GM12873 (cell line): ENCODE measurements at regions not wholly inside any gene's neighbourhood (a gene's known extent, or its start where the extent isn't known, plus 50 kb on each side); places are given as distances from the start of the nearest gene placed in this dataset.

Experiments
- TF ChIP-seq, protein P1 (sequence below): IDR thresholded peaks from 2 replicates; pipeline ENCODE4 v1.5.1; 2012; ENCODE audit warnings: low read depth, mild to moderate bottlenecking, moderate library complexity, low read length, control low read depth; ENCODE audit not compliant: insufficient read depth; ENCODE audit errors: missing control alignments

DNA sequence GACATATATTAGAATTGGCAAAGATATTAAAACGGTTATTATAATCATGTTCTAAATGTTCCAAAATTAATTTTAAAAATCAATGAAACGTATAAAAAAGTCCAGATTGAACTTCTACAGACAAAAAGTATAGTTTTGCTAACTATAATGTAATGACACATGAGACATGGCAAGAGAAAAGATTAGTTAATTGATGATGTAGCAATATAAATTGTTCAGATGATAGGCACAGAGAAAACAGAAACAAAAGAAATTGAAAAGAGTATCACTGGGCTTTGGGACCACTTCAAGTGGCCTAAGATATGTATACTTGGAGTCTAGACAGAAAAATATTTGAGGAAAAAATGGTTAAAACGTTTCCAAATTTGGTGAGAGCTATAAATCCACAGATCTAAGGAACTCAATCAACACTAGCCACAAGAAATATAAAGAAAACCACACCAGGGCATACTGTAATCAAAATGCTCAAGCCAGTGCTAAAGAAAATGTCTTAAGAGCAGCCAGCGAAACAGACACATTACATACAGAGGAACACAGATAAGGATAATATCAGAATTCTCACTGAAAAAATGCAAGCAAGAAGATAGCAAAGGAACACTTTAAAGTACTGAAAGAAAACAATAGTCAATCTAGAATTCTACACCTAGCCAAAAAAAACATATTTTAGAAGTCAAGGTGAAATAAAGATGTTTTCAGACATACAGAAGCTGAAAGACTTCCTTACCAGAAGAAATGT is 172.6 kb upstream of the FOXQ1 start:
- TF ChIP-seq, protein P1, sequence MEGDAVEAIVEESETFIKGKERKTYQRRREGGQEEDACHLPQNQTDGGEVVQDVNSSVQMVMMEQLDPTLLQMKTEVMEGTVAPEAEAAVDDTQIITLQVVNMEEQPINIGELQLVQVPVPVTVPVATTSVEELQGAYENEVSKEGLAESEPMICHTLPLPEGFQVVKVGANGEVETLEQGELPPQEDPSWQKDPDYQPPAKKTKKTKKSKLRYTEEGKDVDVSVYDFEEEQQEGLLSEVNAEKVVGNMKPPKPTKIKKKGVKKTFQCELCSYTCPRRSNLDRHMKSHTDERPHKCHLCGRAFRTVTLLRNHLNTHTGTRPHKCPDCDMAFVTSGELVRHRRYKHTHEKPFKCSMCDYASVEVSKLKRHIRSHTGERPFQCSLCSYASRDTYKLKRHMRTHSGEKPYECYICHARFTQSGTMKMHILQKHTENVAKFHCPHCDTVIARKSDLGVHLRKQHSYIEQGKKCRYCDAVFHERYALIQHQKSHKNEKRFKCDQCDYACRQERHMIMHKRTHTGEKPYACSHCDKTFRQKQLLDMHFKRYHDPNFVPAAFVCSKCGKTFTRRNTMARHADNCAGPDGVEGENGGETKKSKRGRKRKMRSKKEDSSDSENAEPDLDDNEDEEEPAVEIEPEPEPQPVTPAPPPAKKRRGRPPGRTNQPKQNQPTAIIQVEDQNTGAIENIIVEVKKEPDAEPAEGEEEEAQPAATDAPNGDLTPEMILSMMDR = no peak

DNA sequence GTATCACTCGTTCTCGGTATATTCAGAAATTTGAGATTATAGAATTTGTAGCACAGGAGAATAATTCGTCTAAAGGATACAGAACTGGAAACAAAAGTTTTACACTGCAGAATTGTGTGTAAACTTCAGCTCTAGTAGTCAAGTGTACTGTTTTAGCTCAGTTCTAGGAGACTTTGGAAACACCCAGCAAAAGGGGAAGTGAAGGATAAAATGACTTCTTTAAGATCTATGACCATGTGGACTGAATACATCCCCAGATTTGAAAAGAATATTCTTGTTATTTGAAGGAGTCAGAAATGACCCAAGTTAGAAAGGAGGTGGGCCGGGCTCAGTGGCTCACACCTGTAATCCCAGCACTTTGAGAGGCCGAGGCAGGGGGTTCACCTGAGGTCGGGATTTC is 174.0 kb upstream of the FOXQ1 start:
- TF ChIP-seq, protein P1 = no peak

DNA sequence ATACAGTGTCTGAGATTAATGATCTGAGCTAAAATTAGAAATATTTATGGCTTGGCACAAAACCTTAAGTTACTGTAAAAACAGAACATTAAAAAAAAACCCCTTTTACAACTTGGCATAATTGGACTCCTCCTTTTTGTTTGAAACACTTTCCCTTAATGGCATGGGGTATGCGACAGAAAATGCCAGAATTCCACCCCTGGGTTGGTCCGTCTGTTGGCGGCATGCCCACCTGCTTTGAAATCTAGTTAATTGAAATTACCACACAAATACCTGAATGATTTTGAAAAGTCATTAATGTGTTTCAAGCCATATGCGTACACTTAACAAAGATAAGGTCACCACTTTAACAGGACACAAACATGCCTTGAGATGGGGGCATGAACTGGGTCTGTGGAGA is 175.1 kb upstream of the FOXQ1 start:
- TF ChIP-seq, protein P1 = no peak

DNA sequence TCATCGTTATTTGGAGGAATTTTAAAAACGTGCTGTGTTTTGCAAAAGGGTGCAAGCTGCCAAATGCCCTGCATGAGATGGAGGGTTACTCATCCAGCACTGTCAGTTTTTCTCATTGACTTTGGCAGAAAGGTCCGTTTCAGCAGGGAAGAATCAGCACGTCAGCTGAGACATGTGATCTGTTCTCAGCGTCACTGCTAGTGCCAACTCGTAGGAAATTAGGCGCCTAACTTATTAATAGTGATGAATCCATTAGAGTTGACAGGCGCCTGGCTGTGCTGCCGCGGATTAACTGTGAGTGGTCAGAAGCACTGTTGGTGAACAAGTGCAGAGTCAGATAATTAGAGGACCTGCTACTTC is 175.5 kb upstream of the FOXQ1 start:
- TF ChIP-seq, protein P1 = no peak

DNA sequence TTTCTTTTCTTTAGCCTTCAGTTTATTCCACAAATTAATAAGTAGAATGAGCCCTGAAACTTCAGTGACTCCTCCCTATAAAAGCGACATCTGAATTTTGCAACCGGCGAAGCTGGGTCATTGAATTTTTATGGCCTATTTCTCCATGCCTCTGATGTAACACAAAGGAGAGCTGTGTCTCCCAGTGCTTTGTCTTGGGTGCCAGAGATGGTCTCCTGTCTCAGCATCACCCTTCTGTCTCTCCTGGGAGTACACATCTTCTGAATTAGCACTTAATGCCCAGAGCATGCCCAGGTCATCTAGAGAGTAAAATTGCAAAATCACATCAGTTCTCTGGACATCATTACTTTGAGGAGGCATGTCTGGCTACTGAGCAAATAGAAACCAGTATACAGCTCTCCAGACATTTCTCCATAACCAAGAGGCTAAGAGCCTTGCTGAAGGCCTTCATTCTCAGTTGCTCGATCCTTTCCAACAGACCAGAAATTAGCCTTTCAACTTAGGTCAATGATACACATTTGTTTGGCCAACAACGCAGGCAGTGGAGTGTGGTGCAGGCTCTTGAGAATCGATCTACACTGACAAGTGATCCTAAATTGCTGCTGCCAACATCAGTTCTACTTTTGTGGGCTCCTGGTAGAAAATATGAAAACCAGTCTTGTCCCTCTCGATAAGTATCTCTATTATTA is 176.0 kb upstream of the FOXQ1 start:
- TF ChIP-seq, protein P1 = no peak

DNA sequence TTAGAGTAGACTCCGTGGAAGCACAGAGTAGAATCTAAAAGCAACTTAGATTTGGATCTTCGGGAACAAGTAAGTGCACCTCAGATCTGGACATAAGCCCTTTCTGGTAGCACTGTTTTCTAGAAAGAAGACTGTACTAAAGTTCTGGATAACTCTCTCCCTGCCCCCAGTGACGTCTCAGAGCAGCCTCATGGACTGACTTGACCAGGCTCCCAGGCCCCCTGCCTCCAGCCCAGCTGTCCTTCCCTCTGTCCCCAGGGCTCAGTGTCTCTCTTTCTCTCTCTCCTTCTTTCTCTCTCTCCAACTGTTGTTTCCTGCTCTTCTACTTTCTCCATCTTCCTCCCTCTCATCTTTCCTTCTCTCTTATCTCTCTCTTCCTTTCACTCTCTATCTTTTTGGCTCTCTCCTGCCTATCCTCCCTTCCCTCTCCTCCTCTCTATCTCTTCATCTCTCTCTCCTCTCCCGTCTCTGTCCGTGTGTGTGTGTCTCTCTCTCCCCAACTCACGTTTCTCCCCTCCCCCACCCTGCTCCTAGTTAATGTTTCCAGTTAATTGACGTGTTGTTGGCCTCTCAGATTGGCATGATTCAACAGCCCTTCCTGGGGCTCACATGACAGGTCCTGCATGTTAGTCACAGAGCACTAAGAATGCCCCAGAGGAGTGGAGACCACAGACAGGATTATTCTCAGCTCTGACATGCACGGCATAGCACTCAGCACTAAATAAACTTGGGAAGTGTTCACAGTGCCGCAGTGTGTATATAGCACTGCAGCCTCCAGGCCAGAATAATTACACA is 180.4 kb upstream of the FOXQ1 start:
- TF ChIP-seq, protein P1 = no peak

DNA sequence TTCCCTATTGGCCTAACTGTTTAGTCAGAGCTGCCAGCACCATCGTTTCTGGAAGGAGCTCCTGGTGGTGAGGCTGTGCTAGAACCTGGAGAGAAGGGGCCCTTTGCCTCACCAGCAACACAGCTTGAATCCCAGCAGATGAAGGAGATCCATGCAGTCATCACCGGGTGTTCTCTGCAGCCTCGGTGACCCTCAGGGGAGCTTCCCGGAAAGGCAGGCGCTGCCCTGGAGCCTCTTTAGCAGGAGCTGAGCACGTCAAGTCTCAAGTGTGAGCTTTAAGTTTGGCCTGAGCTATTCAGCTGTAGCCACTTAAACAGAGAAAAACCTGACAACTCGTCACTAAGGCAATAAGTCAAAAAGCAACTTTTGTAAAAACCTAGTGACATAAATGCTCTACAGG is 181.2 kb upstream of the FOXQ1 start:
- TF ChIP-seq, protein P1 = no peak
